ENCODE measurements at regions not wholly inside any gene's neighbourhood (a gene's known extent, or its start where the extent isn't known, plus 50 kb on each side); places are given as distances from the start of the nearest gene placed in this dataset.

GRCh38 chrX:113195949-113196348 is 355.3 kb upstream of the AMOT start:
- no peak overlapping the region for H2AFZ ChIP-seq (ENCODE audit: low read depth, low read length)
- no peak overlapping the region for H3K4me2 ChIP-seq (ENCODE audit: low read length)

GRCh38 chrX:113192418-113192817 is 351.8 kb upstream of the AMOT start:
- Histone ChIP-seq H3K79me2 (replicated peaks; ENCODE audit: insufficient read depth, low read length) (no peaks in the 10 kb centered on the region), H3K4me2 (ENCODE audit: low read length) (no peak overlapping the region), H3K9ac (ENCODE audit: low read length) (no peak overlapping the region), H3F3A (ENCODE audit: insufficient read depth, low read length, poor library complexity, severe bottlenecking) (no peaks in the 10 kb centered on the region), H3K36me3 (ENCODE audit: insufficient read depth, low read length) (no peaks in the 10 kb centered on the region), H3K9me2 (ENCODE audit: insufficient read depth, low read length) (no peaks in the 10 kb centered on the region), H3K27ac (ENCODE audit: low read length) (no peak overlapping the region), H2AFZ (ENCODE audit: low read depth, low read length) (no peak overlapping the region), H3K4me3 (ENCODE audit: low read length) (no peak overlapping the region), H3K27me3 (ENCODE audit: insufficient read depth, low read depth, low read length) (no peaks in the 10 kb centered on the region), H4K20me1 (ENCODE audit: insufficient read depth) (no peaks in the 10 kb centered on the region), H3K9me3 (ENCODE audit: low read length) (no peaks in the 10 kb centered on the region)
- TF ChIP-seq SMC3 (conservative IDR thresholded peaks at IDR 0.05; ENCODE audit: poor library complexity) (no peak), TAF1 (IDR thresholded peaks at IDR 0.05; ENCODE audit: low read depth) (no peak), EZH2 (IDR thresholded peaks at IDR 0.05; ENCODE audit: borderline replicate concordance, insufficient read depth, low read length, poor library complexity, severe bottlenecking) (no peak), MXI1 (conservative IDR thresholded peaks at IDR 0.05; ENCODE audit: poor library complexity, severe bottlenecking) (no peak), REST (IDR thresholded peaks at IDR 0.05; ENCODE audit: borderline replicate concordance) (no peak), CTCF (IDR thresholded peaks at IDR 0.05; ENCODE audit: poor library complexity, severe bottlenecking) (no peak)

More at GRCh38 chrX:113195949-113196348, 355.3 kb upstream of the AMOT start:
- no peak overlapping the region for H3K4me3 ChIP-seq (ENCODE audit: low read length)
- no peaks in the 10 kb centered on the region for H4K20me1 ChIP-seq (ENCODE audit: insufficient read depth)
- no peaks in the 10 kb centered on the region for H3K9me3 ChIP-seq (ENCODE audit: low read length)
- no peaks in the 10 kb centered on the region for H3F3A ChIP-seq (ENCODE audit: insufficient read depth, low read length, poor library complexity, severe bottlenecking)
- H3K36me3 ChIP-seq (ENCODE audit: insufficient read depth, low read length), result no peaks in the 10 kb centered on the region
- no peaks in the 10 kb centered on the region for H3K79me2 ChIP-seq (replicated peaks; ENCODE audit: insufficient read depth, low read length)
- H3K27me3 ChIP-seq (ENCODE audit: insufficient read depth, low read depth, low read length), result no peaks in the 10 kb centered on the region
- H3K9ac ChIP-seq (ENCODE audit: low read length), result no peak overlapping the region
- TF ChIP-seq CTCF (IDR thresholded peaks at IDR 0.05; ENCODE audit: poor library complexity, severe bottlenecking), result no peak
- no peak for TF ChIP-seq TAF1 (IDR thresholded peaks at IDR 0.05; ENCODE audit: low read depth)
- TF ChIP-seq SMC3 (conservative IDR thresholded peaks at IDR 0.05; ENCODE audit: poor library complexity), result no peak
- no peak for TF ChIP-seq RAD21 (conservative IDR thresholded peaks at IDR 0.05)
- no peak for TF ChIP-seq POLR2AphosphoS5 (IDR thresholded peaks at IDR 0.05)
- no peak for TF ChIP-seq MXI1 (conservative IDR thresholded peaks at IDR 0.05; ENCODE audit: poor library complexity, severe bottlenecking)
- TF ChIP-seq EP300 (conservative IDR thresholded peaks at IDR 0.05; ENCODE audit: poor library complexity, severe bottlenecking), result no peak
- no peak for TF ChIP-seq EZH2 (IDR thresholded peaks at IDR 0.05; ENCODE audit: borderline replicate concordance, insufficient read depth, low read length, poor library complexity, severe bottlenecking)
- no peak for TF ChIP-seq REST (IDR thresholded peaks at IDR 0.05; ENCODE audit: borderline replicate concordance)
- H3K9me2 ChIP-seq (ENCODE audit: insufficient read depth, low read length), result no peaks in the 10 kb centered on the region
- H3K27ac ChIP-seq (ENCODE audit: low read length), result no peak overlapping the region
